ENCODE measurements at regions not wholly inside any gene's neighbourhood (a gene's known extent, or its start where the extent isn't known, plus 50 kb on each side); places are given as distances from the start of the nearest gene placed in this dataset.

DNA sequence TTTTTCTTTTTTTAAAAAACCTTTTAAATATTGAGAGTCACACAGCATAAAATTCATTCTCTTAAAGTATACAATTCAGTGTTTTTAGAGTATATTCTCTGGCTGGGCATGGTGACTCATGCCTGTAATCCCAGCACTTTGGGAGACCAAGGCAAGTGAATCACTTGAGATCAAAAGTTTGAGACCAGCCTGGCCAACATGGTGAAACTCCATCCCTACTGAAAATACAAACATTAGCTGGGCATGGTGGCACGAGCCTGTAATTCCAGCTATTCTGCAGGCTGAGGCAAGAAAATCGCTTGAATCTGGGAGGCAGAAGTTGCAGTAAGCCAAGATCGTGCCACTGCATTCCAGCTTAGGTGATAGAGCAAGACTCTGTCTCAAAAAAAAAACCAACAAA, 68.4 kb upstream of the BCAT1 start:
- H3K4me1 Mint-ChIP-seq: no peaks in the 10 kb centered on the region
- no peak for ATAC-seq

More for the DNA sequence above, 68.4 kb upstream of the BCAT1 start:
- ChIA-PET CTCF (no interaction called here), POLR2A (no interaction called here)
- H3K27ac Mint-ChIP-seq: no peak overlapping the region
- no peak for DNase-seq (ENCODE audit: low spot score)
- peaks cover 18% of the 10 kb centered on the region for H3K9me3 Mint-ChIP-seq
- no peaks in the 10 kb centered on the region for H3K36me3 Mint-ChIP-seq
- no peaks in the 10 kb centered on the region for H3K27me3 Mint-ChIP-seq (ENCODE audit: low read depth)
- H3K4me3 Mint-ChIP-seq: no peak overlapping the region
- no peak for TF ChIP-seq ZNF396 (CRISPR knock-in tag; IDR thresholded peaks at IDR 0.05; ENCODE audit: borderline replicate concordance)
- TF ChIP-seq ZNF219 (CRISPR knock-in tag; IDR thresholded peaks at IDR 0.05; ENCODE audit: borderline replicate concordance): no peak
- TF ChIP-seq, protein P1, sequence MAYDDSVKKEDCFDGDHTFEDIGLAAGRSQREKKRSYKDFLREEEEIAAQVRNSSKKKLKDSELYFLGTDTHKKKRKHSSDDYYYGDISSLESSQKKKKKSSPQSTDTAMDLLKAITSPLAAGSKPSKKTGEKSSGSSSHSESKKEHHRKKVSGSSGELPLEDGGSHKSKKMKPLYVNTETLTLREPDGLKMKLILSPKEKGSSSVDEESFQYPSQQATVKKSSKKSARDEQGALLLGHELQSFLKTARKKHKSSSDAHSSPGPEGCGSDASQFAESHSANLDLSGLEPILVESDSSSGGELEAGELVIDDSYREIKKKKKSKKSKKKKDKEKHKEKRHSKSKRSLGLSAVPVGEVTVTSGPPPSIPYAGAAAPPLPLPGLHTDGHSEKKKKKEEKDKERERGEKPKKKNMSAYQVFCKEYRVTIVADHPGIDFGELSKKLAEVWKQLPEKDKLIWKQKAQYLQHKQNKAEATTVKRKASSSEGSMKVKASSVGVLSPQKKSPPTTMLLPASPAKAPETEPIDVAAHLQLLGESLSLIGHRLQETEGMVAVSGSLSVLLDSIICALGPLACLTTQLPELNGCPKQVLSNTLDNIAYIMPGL (CRISPR knock-in tag; IDR thresholded peaks at IDR 0.05): no peak
- TF ChIP-seq, protein P2, sequence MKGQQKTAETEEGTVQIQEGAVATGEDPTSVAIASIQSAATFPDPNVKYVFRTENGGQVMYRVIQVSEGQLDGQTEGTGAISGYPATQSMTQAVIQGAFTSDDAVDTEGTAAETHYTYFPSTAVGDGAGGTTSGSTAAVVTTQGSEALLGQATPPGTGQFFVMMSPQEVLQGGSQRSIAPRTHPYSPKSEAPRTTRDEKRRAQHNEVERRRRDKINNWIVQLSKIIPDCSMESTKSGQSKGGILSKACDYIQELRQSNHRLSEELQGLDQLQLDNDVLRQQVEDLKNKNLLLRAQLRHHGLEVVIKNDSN (CRISPR knock-in tag; IDR thresholded peaks at IDR 0.05): no peak
- TF ChIP-seq, protein P3, sequence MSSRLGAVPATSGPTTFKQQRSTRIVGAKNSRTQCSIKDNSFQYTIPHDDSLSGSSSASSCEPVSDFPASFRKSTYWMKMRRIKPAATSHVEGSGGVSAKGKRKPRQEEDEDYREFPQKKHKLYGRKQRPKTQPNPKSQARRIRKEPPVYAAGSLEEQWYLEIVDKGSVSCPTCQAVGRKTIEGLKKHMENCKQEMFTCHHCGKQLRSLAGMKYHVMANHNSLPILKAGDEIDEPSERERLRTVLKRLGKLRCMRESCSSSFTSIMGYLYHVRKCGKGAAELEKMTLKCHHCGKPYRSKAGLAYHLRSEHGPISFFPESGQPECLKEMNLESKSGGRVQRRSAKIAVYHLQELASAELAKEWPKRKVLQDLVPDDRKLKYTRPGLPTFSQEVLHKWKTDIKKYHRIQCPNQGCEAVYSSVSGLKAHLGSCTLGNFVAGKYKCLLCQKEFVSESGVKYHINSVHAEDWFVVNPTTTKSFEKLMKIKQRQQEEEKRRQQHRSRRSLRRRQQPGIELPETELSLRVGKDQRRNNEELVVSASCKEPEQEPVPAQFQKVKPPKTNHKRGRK (CRISPR knock-in tag; IDR thresholded peaks at IDR 0.05; ENCODE audit: borderline replicate concordance): no peak
- TF ChIP-seq, protein P4, sequence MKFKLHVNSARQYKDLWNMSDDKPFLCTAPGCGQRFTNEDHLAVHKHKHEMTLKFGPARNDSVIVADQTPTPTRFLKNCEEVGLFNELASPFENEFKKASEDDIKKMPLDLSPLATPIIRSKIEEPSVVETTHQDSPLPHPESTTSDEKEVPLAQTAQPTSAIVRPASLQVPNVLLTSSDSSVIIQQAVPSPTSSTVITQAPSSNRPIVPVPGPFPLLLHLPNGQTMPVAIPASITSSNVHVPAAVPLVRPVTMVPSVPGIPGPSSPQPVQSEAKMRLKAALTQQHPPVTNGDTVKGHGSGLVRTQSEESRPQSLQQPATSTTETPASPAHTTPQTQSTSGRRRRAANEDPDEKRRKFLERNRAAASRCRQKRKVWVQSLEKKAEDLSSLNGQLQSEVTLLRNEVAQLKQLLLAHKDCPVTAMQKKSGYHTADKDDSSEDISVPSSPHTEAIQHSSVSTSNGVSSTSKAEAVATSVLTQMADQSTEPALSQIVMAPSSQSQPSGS (CRISPR knock-in tag; IDR thresholded peaks at IDR 0.05; ENCODE audit: borderline replicate concordance, low read depth): no peak
- no peak for TF ChIP-seq RELA (CRISPR knock-in tag; IDR thresholded peaks at IDR 0.05; ENCODE audit: borderline replicate concordance)
- TF ChIP-seq, protein P5, sequence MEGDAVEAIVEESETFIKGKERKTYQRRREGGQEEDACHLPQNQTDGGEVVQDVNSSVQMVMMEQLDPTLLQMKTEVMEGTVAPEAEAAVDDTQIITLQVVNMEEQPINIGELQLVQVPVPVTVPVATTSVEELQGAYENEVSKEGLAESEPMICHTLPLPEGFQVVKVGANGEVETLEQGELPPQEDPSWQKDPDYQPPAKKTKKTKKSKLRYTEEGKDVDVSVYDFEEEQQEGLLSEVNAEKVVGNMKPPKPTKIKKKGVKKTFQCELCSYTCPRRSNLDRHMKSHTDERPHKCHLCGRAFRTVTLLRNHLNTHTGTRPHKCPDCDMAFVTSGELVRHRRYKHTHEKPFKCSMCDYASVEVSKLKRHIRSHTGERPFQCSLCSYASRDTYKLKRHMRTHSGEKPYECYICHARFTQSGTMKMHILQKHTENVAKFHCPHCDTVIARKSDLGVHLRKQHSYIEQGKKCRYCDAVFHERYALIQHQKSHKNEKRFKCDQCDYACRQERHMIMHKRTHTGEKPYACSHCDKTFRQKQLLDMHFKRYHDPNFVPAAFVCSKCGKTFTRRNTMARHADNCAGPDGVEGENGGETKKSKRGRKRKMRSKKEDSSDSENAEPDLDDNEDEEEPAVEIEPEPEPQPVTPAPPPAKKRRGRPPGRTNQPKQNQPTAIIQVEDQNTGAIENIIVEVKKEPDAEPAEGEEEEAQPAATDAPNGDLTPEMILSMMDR (IDR thresholded peaks at IDR 0.05): no peak
- TF ChIP-seq MXD4 (CRISPR knock-in tag; IDR thresholded peaks at IDR 0.05; ENCODE audit: borderline replicate concordance): no peak
- TF ChIP-seq, protein P6, sequence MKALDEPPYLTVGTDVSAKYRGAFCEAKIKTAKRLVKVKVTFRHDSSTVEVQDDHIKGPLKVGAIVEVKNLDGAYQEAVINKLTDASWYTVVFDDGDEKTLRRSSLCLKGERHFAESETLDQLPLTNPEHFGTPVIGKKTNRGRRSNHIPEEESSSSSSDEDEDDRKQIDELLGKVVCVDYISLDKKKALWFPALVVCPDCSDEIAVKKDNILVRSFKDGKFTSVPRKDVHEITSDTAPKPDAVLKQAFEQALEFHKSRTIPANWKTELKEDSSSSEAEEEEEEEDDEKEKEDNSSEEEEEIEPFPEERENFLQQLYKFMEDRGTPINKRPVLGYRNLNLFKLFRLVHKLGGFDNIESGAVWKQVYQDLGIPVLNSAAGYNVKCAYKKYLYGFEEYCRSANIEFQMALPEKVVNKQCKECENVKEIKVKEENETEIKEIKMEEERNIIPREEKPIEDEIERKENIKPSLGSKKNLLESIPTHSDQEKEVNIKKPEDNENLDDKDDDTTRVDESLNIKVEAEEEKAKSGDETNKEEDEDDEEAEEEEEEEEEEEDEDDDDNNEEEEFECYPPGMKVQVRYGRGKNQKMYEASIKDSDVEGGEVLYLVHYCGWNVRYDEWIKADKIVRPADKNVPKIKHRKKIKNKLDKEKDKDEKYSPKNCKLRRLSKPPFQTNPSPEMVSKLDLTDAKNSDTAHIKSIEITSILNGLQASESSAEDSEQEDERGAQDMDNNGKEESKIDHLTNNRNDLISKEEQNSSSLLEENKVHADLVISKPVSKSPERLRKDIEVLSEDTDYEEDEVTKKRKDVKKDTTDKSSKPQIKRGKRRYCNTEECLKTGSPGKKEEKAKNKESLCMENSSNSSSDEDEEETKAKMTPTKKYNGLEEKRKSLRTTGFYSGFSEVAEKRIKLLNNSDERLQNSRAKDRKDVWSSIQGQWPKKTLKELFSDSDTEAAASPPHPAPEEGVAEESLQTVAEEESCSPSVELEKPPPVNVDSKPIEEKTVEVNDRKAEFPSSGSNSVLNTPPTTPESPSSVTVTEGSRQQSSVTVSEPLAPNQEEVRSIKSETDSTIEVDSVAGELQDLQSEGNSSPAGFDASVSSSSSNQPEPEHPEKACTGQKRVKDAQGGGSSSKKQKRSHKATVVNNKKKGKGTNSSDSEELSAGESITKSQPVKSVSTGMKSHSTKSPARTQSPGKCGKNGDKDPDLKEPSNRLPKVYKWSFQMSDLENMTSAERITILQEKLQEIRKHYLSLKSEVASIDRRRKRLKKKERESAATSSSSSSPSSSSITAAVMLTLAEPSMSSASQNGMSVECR (CRISPR knock-in tag; IDR thresholded peaks at IDR 0.05; ENCODE audit: borderline replicate concordance): no peak
- no peak for TF ChIP-seq ZNF121 (CRISPR knock-in tag; IDR thresholded peaks at IDR 0.05)
- TF ChIP-seq, protein P7, sequence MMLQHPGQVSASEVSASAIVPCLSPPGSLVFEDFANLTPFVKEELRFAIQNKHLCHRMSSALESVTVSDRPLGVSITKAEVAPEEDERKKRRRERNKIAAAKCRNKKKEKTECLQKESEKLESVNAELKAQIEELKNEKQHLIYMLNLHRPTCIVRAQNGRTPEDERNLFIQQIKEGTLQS (CRISPR knock-in tag; conservative IDR thresholded peaks at IDR 0.05): no peak
